Neuronal stem cell (in vitro differentiated cells): ENCODE measurements at regions not wholly inside any gene's neighbourhood (a gene's known extent, or its start where the extent isn't known, plus 50 kb on each side); places are given as distances from the start of the nearest gene placed in this dataset.

ENCODE experiments used
- DNase-seq: peaks from one replicate; pipeline ENCODE4 v3.0.0-alpha.2; 2013; ENCODE audit warnings: low spot score
- H2AFZ ChIP-seq: one replicate; pipeline ENCODE4 v1.6.1; 2013; ENCODE audit warnings: mild to moderate bottlenecking, low read length, inconsistent platforms
- H2AK5ac ChIP-seq: 2 replicates; pipeline ENCODE4 v1.6.1; 2013; ENCODE audit warnings: low read depth, mild to moderate bottlenecking, inconsistent platforms, low read length, moderate library complexity, mixed read lengths
- H2BK120ac ChIP-seq: 2 replicates; pipeline ENCODE4 v1.6.1; 2013; ENCODE audit warnings: low read depth, mild to moderate bottlenecking, inconsistent platforms, low read length, moderate library complexity, mixed read lengths
- H2BK12ac ChIP-seq: one replicate; pipeline ENCODE4 v1.6.1; 2013; ENCODE audit warnings: low read length, inconsistent platforms
- H2BK15ac ChIP-seq: 2 replicates; pipeline ENCODE4 v1.6.1; 2013; ENCODE audit warnings: mild to moderate bottlenecking, low read length, inconsistent platforms, mixed read lengths
- H2BK5ac ChIP-seq: one replicate; pipeline ENCODE4 v1.6.1; 2013; ENCODE audit warnings: inconsistent platforms, mild to moderate bottlenecking, low read length, moderate library complexity
- H3K14ac ChIP-seq: one replicate; pipeline ENCODE4 v1.6.1; 2013; ENCODE audit warnings: low read length, inconsistent platforms
- H3K18ac ChIP-seq: 2 replicates; pipeline ENCODE4 v1.6.1; 2013; ENCODE audit warnings: low read length, inconsistent platforms
- H3K23ac ChIP-seq: 2 replicates; pipeline ENCODE4 v1.6.1; 2013; ENCODE audit warnings: low read depth, mild to moderate bottlenecking, mixed read lengths, low read length, inconsistent platforms; ENCODE audit not compliant: poor library complexity
- H3K27ac ChIP-seq: replicated peaks from 3 replicates; pipeline ENCODE4 v1.5.1; 2013; ENCODE audit warnings: low read length, inconsistent platforms
- H3K27me3 ChIP-seq, 3 experiments: 2 replicates each; pipeline ENCODE4 v1.6.1; 2013; ENCODE audit warnings: low read length in 3 of 3, mild to moderate bottlenecking in 2 of 3, inconsistent platforms in 1 of 3, low read depth in 1 of 3, mixed read lengths in 1 of 3, moderate library complexity in 1 of 3; ENCODE audit not compliant: control insufficient read depth in 3 of 3, insufficient read depth in 3 of 3
- H3K36me3 ChIP-seq, 2 donors: replicated peaks in 1 of 2; 2 replicates each; pipeline ENCODE4 v1.6.1; 2013; ENCODE audit warnings: low read length in 2 of 2; ENCODE audit not compliant: control insufficient read depth in 2 of 2, insufficient read depth in 2 of 2
- H3K4ac ChIP-seq: 2 replicates; pipeline ENCODE4 v1.6.1; 2013; ENCODE audit warnings: inconsistent platforms, mild to moderate bottlenecking, low read length, moderate library complexity
- H3K4me1 ChIP-seq, 2 donors: 1 replicate in 1 of 2; 2 replicates in 1 of 2; pipeline ENCODE4 v1.6.1; 2013; ENCODE audit warnings: low read length in 2 of 2, low read depth in 1 of 2; ENCODE audit not compliant: control insufficient read depth in 2 of 2, insufficient read depth in 1 of 2
- H3K4me2 ChIP-seq: one replicate; pipeline ENCODE4 v1.6.1; 2013; ENCODE audit warnings: mild to moderate bottlenecking, low read length, inconsistent platforms; ENCODE audit not compliant: insufficient read depth, poor library complexity, severe bottlenecking
- H3K4me3 ChIP-seq, 2 donors: 2 replicates each; pipeline ENCODE4 v1.5.1; 2013; ENCODE audit warnings: low read length in 2 of 2, mild to moderate bottlenecking in 2 of 2, inconsistent platforms in 1 of 2, moderate library complexity in 1 of 2
- H3K79me1 ChIP-seq: one replicate; pipeline ENCODE4 v1.6.1; 2013; ENCODE audit warnings: low read depth, mild to moderate bottlenecking, inconsistent platforms, low read length, moderate library complexity
- H3K9ac ChIP-seq: one replicate; pipeline ENCODE4 v1.6.1; 2013; ENCODE audit warnings: mild to moderate bottlenecking, low read depth, low read length, inconsistent platforms; ENCODE audit not compliant: poor library complexity
- H3K9me3 ChIP-seq, 2 donors: replicated peaks in 1 of 2; 2 replicates each; pipeline versions ENCODE3 to v1.6.1; 2013; ENCODE audit warnings: low read length in 2 of 2, mild to moderate bottlenecking in 2 of 2, inconsistent platforms in 1 of 2, low read depth in 1 of 2, mixed read lengths in 1 of 2, moderate library complexity in 1 of 2; ENCODE audit not compliant: control insufficient read depth in 2 of 2, insufficient read depth in 1 of 2
- H4K8ac ChIP-seq: one replicate; pipeline ENCODE4 v1.6.1; 2013; ENCODE audit warnings: low read depth, mild to moderate bottlenecking, inconsistent platforms, low read length, moderate library complexity
- H4K91ac ChIP-seq: one replicate; pipeline ENCODE4 v1.6.1; 2013; ENCODE audit warnings: low read length, low read depth, mild to moderate bottlenecking, inconsistent platforms; ENCODE audit not compliant: poor library complexity
- WGBS, 2 donors: extraction: QIAGEN DNeasy Blood & Tissue Kit; methylation state at CpG; one replicate each; pipeline ENCODE4 v1.1.7; 2013; ENCODE audit warnings: missing lambda C conversion rate in 2 of 2, mixed read lengths in 1 of 2; ENCODE audit not compliant: insufficient read length in 2 of 2, insufficient replicate concordance in 1 of 2; ENCODE audit errors: extremely low coverage in 2 of 2; 5-methylcytosine and 5-hydroxymethylcytosine counted together

DNA sequence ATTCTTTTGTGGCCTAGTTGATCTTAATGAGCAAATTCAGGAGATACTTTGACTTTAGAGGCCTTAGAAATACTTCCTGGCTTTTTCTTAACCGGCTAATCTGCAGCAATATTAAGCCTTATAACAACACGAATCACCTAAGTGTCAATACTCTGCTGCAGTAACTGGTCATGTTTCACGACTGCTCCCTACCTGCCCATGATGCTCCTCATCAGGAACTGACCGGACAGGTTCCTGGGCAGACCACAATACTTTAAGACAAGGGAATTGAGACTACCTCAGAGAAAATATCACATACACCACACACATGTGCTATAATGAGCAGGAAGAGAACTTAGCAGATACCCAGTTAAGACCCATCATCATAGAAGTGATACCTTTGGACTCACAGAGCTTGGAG lies 211.9 kb upstream of the BMP4 start:
- Histone ChIP-seq H3K27me3 (peaks cover 0 to 13% (median 0%) of the 10 kb centered on the region in 3 experiments), H2AFZ (no peak overlapping the region), H3K79me1 (no peaks in the 10 kb centered on the region), H2BK120ac (no peak overlapping the region), H3K9ac (no peak overlapping the region), H3K4me2 (no peak overlapping the region), H3K9me3 (no peaks in the 10 kb centered on the region), H2BK15ac (no peak overlapping the region), H3K36me3 (no peaks in the 10 kb centered on the region), H3K4me3 (no peak overlapping the region), H3K4me1 (peaks cover 2 to 3% of the 10 kb centered on the region in 2 donors), H3K18ac (no peak overlapping the region), H2BK5ac (no peak overlapping the region), H3K27ac (no peak overlapping the region), H2BK12ac (no peak overlapping the region), H3K14ac (no peak overlapping the region), H3K23ac (no peak overlapping the region), H3K4ac (no peak overlapping the region), H4K8ac (no peak overlapping the region), H4K91ac (no peak overlapping the region), H2AK5ac (no peak overlapping the region)
- no CpG with 5 or more reads among the region's 4 CpGs for WGBS, 2 donors
- DNase-seq = no peak

DNA sequence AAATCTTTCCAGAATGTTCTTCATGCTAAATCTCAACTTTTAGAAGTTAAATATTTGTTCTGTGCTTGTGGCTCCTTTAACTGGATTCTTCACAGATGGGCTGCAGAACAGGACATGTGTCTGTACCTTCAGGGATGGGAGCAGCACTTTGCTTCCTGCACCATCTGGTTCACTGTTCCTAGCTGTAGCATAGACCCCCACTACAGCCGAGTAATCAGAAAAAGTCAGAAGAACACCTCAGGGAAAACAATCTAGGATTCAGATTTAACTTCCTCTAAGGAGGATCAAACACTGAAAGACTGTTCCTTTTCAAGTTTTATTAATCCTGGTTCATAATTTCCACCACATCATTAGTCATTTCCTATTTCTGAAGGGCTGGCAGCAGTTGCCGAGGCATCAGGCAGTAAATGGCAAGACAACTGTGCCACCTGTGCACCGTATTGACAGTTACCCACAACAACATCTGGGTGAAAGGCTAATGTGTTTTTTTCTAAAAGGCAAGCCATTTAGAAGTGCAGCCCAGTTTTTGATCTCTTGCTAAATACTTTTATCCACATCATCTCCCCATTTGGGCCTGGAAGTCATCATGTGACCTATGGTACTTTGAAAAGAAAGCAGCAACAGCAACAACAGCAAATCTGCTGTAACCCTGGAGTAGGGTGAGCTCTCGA lies 212.8 kb upstream of the BMP4 start:
- no CpG with 5 or more reads among the region's 4 CpGs for WGBS, 2 donors

DNA sequence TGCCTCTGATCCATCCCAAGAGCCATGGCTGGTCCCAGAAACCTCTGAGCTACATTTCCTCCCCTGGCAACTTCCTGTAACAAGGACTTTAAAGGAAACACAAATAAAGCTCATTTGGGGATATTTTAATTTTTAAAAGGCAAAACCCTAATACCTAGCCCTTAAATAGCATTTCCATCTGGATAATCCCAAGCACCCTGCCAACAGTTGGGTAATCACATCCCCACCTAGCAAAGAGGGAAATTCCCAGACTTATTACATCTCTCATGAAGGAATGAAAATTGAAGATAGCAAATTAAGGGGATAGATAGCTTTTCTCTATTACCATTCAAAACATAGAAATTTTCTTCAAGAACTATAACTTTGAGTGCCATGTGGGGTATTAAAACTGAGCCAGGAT lies 213.7 kb upstream of the BMP4 start:
- H2AK5ac ChIP-seq = no peak overlapping the region
- H3K18ac ChIP-seq = no peak overlapping the region
- no peak overlapping the region for H3K14ac ChIP-seq
- H3K27ac ChIP-seq = no peak overlapping the region
- H3K4me2 ChIP-seq = no peak overlapping the region
- H4K8ac ChIP-seq = no peak overlapping the region
- no peaks in the 10 kb centered on the region for H3K9me3 ChIP-seq
- no peak overlapping the region for H4K91ac ChIP-seq
- no peak overlapping the region for H3K4me3 ChIP-seq
- DNase-seq = no peak
- no peak overlapping the region for H3K23ac ChIP-seq
- no peak overlapping the region for H3K9ac ChIP-seq
- H2BK12ac ChIP-seq = no peak overlapping the region
- peaks cover 2 to 3% of the 10 kb centered on the region in 2 donors for H3K4me1 ChIP-seq
- no peak overlapping the region for H2BK5ac ChIP-seq
- peaks cover 0 to 8% (median 0%) of the 10 kb centered on the region in 3 experiments for H3K27me3 ChIP-seq
- no peaks in the 10 kb centered on the region for H3K36me3 ChIP-seq
- no peaks in the 10 kb centered on the region for H3K79me1 ChIP-seq
- no peak overlapping the region for H2AFZ ChIP-seq
- H2BK120ac ChIP-seq = no peak overlapping the region
- H3K4ac ChIP-seq = no peak overlapping the region
- H2BK15ac ChIP-seq = no peak overlapping the region

More for the DNA sequence above, 212.8 kb upstream of the BMP4 start:
- H3K27ac ChIP-seq = no peak overlapping the region
- no peak overlapping the region for H2AFZ ChIP-seq
- no peak for DNase-seq
- no peak overlapping the region for H3K4ac ChIP-seq
- peaks cover 0 to 11% (median 0%) of the 10 kb centered on the region in 3 experiments for H3K27me3 ChIP-seq
- H4K8ac ChIP-seq = no peak overlapping the region
- H2BK5ac ChIP-seq = no peak overlapping the region
- no peak overlapping the region for H3K14ac ChIP-seq
- H3K23ac ChIP-seq = no peak overlapping the region
- no peak overlapping the region for H2AK5ac ChIP-seq
- no peak overlapping the region for H2BK12ac ChIP-seq
- H3K4me2 ChIP-seq = no peak overlapping the region
- no peak overlapping the region for H3K4me3 ChIP-seq
- no peak overlapping the region for H3K9ac ChIP-seq
- H2BK15ac ChIP-seq = no peak overlapping the region
- H3K79me1 ChIP-seq = no peaks in the 10 kb centered on the region
- no peak overlapping the region for H4K91ac ChIP-seq
- H3K36me3 ChIP-seq = no peaks in the 10 kb centered on the region
- no peak overlapping the region for H2BK120ac ChIP-seq
- H3K18ac ChIP-seq = no peak overlapping the region
- peaks cover 2 to 3% of the 10 kb centered on the region in 2 donors for H3K4me1 ChIP-seq
- no peaks in the 10 kb centered on the region for H3K9me3 ChIP-seq

DNA sequence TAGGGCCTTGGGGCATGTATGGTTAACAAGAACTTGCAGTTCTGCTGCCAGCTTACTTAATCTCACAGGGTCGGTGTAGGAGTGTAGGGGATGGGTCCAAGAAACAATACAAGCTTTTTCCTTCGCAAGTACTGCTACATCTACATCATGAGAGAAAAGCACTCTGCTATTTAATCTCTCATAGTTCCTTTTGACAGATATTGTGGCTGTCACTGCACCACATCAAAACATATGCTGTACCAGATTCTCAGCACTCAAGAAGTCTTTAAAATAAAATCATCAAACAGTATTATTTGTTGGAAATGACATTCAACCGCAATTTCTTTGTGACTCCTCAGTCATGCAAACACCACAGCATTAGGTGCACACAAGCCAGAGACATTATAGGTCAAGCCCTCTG lies 215.5 kb upstream of the BMP4 start:
- Histone ChIP-seq H2BK5ac (no peak overlapping the region), H3K27me3 (peaks cover 0 to 4% (median 0%) of the 10 kb centered on the region in 3 experiments), H3K79me1 (no peaks in the 10 kb centered on the region), H3K4me3 (no peak overlapping the region), H4K8ac (no peak overlapping the region), H3K9me3 (no peaks in the 10 kb centered on the region), H2BK120ac (no peak overlapping the region), H3K4me2 (no peak overlapping the region), H3K4ac (no peak overlapping the region), H2AK5ac (no peak overlapping the region), H2AFZ (no peak overlapping the region), H3K18ac (no peak overlapping the region), H2BK15ac (no peak overlapping the region), H4K91ac (no peak overlapping the region), H3K9ac (no peak overlapping the region), H3K23ac (no peak overlapping the region), H3K36me3 (no peaks in the 10 kb centered on the region), H3K14ac (no peak overlapping the region), H2BK12ac (no peak overlapping the region), H3K4me1 (no peaks in the 10 kb centered on the region), H3K27ac (no peak overlapping the region)
- DNase-seq = no peak
- no CpG with 5 or more reads among the region's 3 CpGs for WGBS, 2 donors
